ENCODE measurements at regions not wholly inside any gene's neighbourhood (a gene's known extent, or its start where the extent isn't known, plus 50 kb on each side); places are given as distances from the start of the nearest gene placed in this dataset.
"Not testable (repeated sequence)": the region's sequence is repeated elsewhere in the genome, so short reads cannot be mapped to it uniquely, and the experiment has no call there.

GRCh38 chr2:72003796-72004195, 143.9 kb downstream of the CYP26B1 start:
- DNase-seq: no peak

GRCh38 chr2:72003124-72003523, 144.5 kb downstream of the CYP26B1 start:
- DNase-seq: no peak

GRCh38 chr2:72001937-72002690, 145.5 kb downstream of the CYP26B1 start:
- DNase-seq: no peak

- no peak for DNase-seq
These were observed 147.6 kb downstream of the CYP26B1 start for GRCh38 chr2:72000110-72000509.

GRCh38 chr2:71999580-71999979, 148.1 kb downstream of the CYP26B1 start:
- no peak for DNase-seq

GRCh38 chr2:71997843-71998242, 149.8 kb downstream of the CYP26B1 start:
- no peak for DNase-seq

GRCh38 chr2:71995067-71995665, 152.5 kb downstream of the CYP26B1 start:
- DNase-seq: no peak

GRCh38 chr2:71992036-71992435, 155.6 kb downstream of the CYP26B1 start:
- DNase-seq: no peak

- no peak for DNase-seq
These were observed 156.3 kb downstream of the CYP26B1 start for GRCh38 chr2:71991397-71991796.

- DNase-seq: no peak
These were observed 156.8 kb downstream of the CYP26B1 start for GRCh38 chr2:71990826-71991225.

- no peak for DNase-seq
These were observed 157.5 kb downstream of the CYP26B1 start for GRCh38 chr2:71990122-71990521.

GRCh38 chr2:71989671-71990070, 158.0 kb downstream of the CYP26B1 start:
- DNase-seq: no peak

- DNase-seq: no peak
These were observed 159.5 kb downstream of the CYP26B1 start for GRCh38 chr2:71988170-71988569.

GRCh38 chr2:71976685-71977084, 171.0 kb downstream of the CYP26B1 start:
- DNase-seq: no peak

GRCh38 chr2:71974846-71975245, 172.8 kb downstream of the CYP26B1 start:
- no peak for DNase-seq

- DNase-seq: no peak
These were observed 176.2 kb downstream of the CYP26B1 start for GRCh38 chr2:71971493-71971892.

GRCh38 chr2:71965530-71965929, 182.1 kb downstream of the CYP26B1 start:
- no peak for DNase-seq

GRCh38 chr2:71962911-71963694, 184.6 kb downstream of the CYP26B1 start:
- no peak for DNase-seq

GRCh38 chr2:71962350-71962749, 185.3 kb downstream of the CYP26B1 start:
- DNase-seq: no peak

- DNase-seq: no peak
These were observed 186.2 kb downstream of the CYP26B1 start for GRCh38 chr2:71961289-71962027.

- no peak for DNase-seq
These were observed 188.2 kb downstream of the CYP26B1 start for GRCh38 chr2:71959494-71959893.

GRCh38 chr2:71958426-71958825, 189.2 kb downstream of the CYP26B1 start:
- DNase-seq: not testable (repeated sequence)

GRCh38 chr2:71952572-71953188, 195.0 kb downstream of the CYP26B1 start:
- no peak for DNase-seq

Measured in SIG-M5 (cell line).